Neuron (in vitro differentiated cells): ENCODE measurements at regions not wholly inside any gene's neighbourhood (a gene's known extent, or its start where the extent isn't known, plus 50 kb on each side); places are given as distances from the start of the nearest gene placed in this dataset.

Experiments
- H2AFZ ChIP-seq: one replicate; pipeline ENCODE4 v1.6.1; 2013; ENCODE audit warnings: low read depth, mild to moderate bottlenecking, inconsistent platforms, low read length, moderate library complexity
- H3K27me3 ChIP-seq: one replicate; pipeline ENCODE4 v1.6.1; 2013; ENCODE audit warnings: low read length; ENCODE audit not compliant: insufficient read depth
- H3K36me3 ChIP-seq: one replicate; pipeline ENCODE4 v1.6.1; 2013; ENCODE audit warnings: low read length; ENCODE audit not compliant: insufficient read depth
- H3K4me1 ChIP-seq: one replicate; pipeline ENCODE4 v1.6.1; 2013; ENCODE audit warnings: low read length; ENCODE audit not compliant: insufficient read depth
- H3K4me3 ChIP-seq: 2 replicates; pipeline ENCODE4 v1.5.1; 2013; ENCODE audit warnings: mild to moderate bottlenecking, low read length, moderate library complexity
- H3K9me3 ChIP-seq: one replicate; pipeline ENCODE4 v1.6.1; 2013; ENCODE audit warnings: low read length

DNA sequence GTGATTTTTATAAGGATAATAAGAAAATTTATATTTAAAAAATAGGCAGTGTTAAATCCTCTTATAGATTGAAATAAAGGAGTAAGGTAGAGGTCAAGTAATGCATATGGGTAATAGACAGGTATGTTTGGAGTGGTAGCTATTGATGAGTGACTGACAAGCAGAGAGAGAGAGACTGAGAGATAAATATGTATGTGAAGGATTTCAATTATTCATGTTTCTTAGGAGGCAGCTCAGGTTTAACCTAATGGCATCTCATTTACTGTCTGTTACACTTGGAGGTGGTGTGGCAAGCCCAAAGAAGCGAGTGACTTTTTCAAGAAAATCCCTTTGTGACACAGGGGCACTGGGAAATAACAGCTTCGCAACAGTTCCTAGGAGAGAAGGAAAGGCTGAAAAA, 120.2 kb downstream of the KIF2B start:
- Histone ChIP-seq H3K27me3 (no peaks in the 10 kb centered on the region), H2AFZ (no peak overlapping the region), H3K4me3 (no peak overlapping the region), H3K36me3 (no peaks in the 10 kb centered on the region), H3K9me3 (no peaks in the 10 kb centered on the region), H3K4me1 (no peaks in the 10 kb centered on the region)

DNA sequence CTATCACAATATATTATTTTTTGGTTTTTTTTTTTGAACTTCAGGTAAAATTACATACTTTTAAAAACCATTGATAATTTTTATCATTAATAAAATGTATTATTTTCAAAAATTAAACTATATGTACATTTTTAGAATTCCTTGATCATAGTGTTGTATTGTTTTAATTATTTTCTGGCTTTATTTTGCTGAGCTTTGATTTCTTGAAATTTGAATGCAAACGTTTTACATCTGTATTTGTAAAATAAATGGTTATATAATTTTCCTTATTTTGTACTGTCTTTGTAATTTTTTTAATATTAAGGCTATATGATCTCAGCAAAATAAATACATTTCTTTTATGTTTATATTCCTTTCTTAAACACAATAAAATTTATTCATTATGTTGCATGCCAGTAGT, 125.6 kb downstream of the KIF2B start:
- peaks cover 2% of the 10 kb centered on the region for H3K9me3 ChIP-seq
- no peaks in the 10 kb centered on the region for H3K36me3 ChIP-seq
- H3K4me1 ChIP-seq = no peaks in the 10 kb centered on the region
- H3K4me3 ChIP-seq = no peak overlapping the region
- no peaks in the 10 kb centered on the region for H3K27me3 ChIP-seq
- H2AFZ ChIP-seq = no peak overlapping the region

DNA sequence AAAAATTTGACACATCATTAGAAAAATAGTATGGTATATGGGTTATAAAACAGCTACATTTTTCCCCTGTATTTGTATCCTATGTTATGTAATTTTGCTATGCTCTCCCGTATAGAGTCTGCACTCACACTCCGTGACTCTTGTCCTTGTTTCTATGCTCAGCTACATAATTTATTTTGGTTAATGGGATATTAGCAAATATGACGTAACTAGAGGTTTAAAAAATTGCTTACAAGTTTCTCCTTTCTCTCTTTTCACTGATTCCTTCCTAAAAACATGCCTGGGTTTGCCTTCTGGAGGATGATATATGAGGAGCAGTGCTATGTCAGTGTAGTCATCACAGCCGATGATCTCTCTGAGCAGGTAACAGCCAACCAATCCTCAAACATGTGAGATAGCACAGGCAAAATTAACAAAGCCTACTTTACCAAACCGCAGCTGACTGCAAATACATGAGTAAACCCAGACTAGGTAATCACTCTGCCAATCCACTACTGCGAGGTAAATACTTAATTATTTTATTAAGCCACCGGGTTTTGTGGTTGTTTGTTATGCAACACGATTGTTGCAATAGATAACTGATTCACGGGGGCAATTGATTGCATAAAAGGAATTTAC, 126.9 kb downstream of the KIF2B start:
- H2AFZ ChIP-seq = no peak overlapping the region
- no peaks in the 10 kb centered on the region for H3K4me1 ChIP-seq
- peaks cover 2% of the 10 kb centered on the region for H3K9me3 ChIP-seq
- no peaks in the 10 kb centered on the region for H3K36me3 ChIP-seq
- H3K4me3 ChIP-seq = no peak overlapping the region
- H3K27me3 ChIP-seq = no peaks in the 10 kb centered on the region

- Histone ChIP-seq H3K9me3 (peaks cover 2% of the 10 kb centered on the region), H3K4me3 (no peak overlapping the region), H3K4me1 (no peaks in the 10 kb centered on the region), H2AFZ (no peak overlapping the region), H3K27me3 (no peaks in the 10 kb centered on the region), H3K36me3 (no peaks in the 10 kb centered on the region)
Measured at GRCh38 chr17:53950207-53950857, 127.6 kb downstream of the KIF2B start.

DNA sequence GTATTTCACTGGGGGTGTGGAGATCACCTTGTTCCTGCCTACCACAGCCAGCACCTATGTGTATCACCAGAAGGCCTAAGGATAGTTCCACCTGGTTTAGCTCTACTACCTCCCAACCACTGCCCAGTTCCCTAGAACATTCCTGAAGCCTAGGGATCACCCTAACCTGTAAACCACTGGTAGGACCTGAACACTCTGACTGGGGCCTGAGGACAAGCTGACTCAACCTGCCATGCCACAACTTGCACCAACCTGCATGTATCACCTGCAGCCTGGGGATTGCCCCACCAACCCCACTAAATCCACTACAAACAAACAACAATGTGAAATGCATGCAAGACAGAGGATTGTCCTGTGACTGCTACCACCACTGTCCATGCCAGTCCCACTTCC, 128.1 kb downstream of the KIF2B start:
- H3K27me3 ChIP-seq = no peaks in the 10 kb centered on the region
- H2AFZ ChIP-seq = no peak overlapping the region
- H3K9me3 ChIP-seq = peaks cover 2% of the 10 kb centered on the region
- no peaks in the 10 kb centered on the region for H3K4me1 ChIP-seq
- H3K36me3 ChIP-seq = no peaks in the 10 kb centered on the region
- no peak overlapping the region for H3K4me3 ChIP-seq

DNA sequence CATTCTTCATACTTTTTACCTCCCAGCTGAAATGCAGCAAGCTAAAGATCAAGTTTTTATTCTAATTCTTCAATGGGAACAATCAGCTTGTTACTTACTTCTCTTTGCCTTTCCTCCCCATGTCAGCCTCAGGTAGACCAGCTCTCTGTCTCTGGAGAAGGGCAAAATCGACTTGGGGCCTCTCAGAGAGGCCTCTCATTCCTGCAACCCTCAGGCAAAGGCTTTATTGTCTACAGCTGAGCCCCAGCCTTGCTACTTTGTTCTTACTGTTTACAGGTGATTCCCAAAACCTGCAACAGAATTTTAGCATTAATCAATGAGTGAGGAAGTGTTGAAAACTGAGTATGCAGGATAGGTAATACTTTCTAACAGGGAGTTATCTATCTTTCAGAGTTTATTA, 148.6 kb downstream of the KIF2B start:
- Histone ChIP-seq H3K27me3 (no peaks in the 10 kb centered on the region), H3K4me3 (no peak overlapping the region), H2AFZ (no peak overlapping the region), H3K36me3 (no peaks in the 10 kb centered on the region), H3K9me3 (no peaks in the 10 kb centered on the region), H3K4me1 (no peaks in the 10 kb centered on the region)

DNA sequence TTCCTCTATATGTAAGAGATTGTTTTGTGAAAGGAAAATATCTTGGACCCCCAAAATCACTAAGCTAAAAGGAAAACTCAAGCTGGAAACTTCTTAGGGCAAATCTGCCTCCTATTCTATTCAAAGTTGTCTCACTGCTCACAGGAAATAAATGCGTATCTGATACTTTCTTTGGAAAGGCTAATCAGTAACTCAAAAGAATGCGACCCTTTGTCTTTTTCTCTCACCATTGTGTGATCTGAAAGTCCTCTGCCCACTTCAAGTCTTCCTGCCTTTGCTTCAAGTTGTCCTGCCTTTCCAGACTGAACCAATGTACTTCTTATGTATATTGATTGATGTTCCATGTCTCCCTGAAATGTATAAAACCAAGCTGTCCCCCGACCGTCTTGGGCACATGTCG, 157.3 kb downstream of the KIF2B start:
- Histone ChIP-seq H3K4me1 (peaks cover 1% of the 10 kb centered on the region), H3K27me3 (no peaks in the 10 kb centered on the region), H3K36me3 (no peaks in the 10 kb centered on the region), H3K9me3 (no peaks in the 10 kb centered on the region), H2AFZ (no peak overlapping the region), H3K4me3 (no peak overlapping the region)

DNA sequence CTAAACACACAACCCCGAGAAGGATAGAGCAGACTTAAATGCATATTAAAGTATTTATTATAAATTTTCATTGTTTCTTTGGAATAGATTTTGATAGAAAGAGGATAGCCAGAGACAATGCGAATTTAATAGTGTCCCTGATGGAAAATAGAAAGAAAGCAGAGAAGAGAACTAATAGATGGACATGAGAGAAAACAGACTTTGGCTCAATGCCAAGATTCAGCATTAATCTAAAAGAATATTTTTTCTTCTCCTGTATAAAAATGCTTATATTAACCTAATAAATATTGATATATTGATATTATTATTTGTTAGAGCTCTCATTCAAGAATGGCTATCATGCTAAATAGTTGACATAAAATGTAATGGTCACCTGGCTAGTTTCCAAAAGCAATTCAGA, 173.4 kb downstream of the KIF2B start:
- no peak overlapping the region for H2AFZ ChIP-seq
- H3K36me3 ChIP-seq = no peaks in the 10 kb centered on the region
- no peak overlapping the region for H3K4me3 ChIP-seq
- H3K27me3 ChIP-seq = no peaks in the 10 kb centered on the region
- no peaks in the 10 kb centered on the region for H3K4me1 ChIP-seq
- no peaks in the 10 kb centered on the region for H3K9me3 ChIP-seq

DNA sequence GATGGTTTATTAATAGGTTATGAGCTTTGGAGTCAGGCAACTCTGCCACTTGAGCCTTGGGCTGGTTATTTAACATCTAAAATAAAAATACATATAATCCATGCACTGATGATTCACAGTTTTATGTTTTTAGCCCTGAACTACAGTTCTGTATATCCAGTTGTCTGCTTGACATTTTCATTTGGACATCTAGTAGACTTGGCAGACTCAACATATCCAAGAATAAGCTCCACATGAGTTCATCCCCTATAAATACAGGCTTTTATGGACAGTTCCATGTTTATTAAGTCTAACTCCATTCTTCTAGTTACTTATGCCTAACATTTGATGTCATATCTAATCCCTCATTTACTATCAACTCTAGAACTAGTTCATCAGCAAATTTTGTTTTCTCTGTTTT, 174.2 kb downstream of the KIF2B start:
- no peak overlapping the region for H3K4me3 ChIP-seq
- no peaks in the 10 kb centered on the region for H3K9me3 ChIP-seq
- no peak overlapping the region for H2AFZ ChIP-seq
- H3K4me1 ChIP-seq = no peaks in the 10 kb centered on the region
- H3K27me3 ChIP-seq = no peaks in the 10 kb centered on the region
- no peaks in the 10 kb centered on the region for H3K36me3 ChIP-seq

- H3K36me3 ChIP-seq = no peaks in the 10 kb centered on the region
- H3K9me3 ChIP-seq = no peaks in the 10 kb centered on the region
- H3K4me3 ChIP-seq = no peak overlapping the region
- H3K27me3 ChIP-seq = no peaks in the 10 kb centered on the region
- no peaks in the 10 kb centered on the region for H3K4me1 ChIP-seq
- no peak overlapping the region for H2AFZ ChIP-seq
Measured at GRCh38 chr17:54007855-54008254, 185.1 kb downstream of the KIF2B start.

DNA sequence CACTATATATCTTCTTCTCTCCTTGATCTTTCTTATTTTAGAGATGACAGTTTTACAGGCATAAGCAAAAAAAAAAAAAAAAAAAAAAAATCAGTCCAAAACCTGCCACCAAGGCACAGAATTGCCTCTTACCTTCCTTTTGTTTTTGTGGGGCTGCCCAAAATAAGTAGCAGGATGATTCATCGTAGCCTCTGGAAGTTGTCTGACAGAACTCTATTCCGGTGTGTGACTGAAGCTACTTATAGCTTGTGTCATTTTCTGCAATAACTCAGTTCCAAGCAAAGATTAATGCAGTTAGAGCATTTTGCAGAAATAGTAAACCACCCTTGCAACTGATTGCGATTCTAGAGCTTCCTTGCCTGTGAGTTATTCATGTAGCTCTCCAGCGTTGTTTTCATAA, 186.8 kb downstream of the KIF2B start:
- no peaks in the 10 kb centered on the region for H3K36me3 ChIP-seq
- no peak overlapping the region for H2AFZ ChIP-seq
- no peak overlapping the region for H3K4me3 ChIP-seq
- H3K9me3 ChIP-seq = no peaks in the 10 kb centered on the region
- H3K4me1 ChIP-seq = no peaks in the 10 kb centered on the region
- no peaks in the 10 kb centered on the region for H3K27me3 ChIP-seq

- Histone ChIP-seq H3K36me3 (no peaks in the 10 kb centered on the region), H3K9me3 (no peaks in the 10 kb centered on the region), H3K27me3 (no peaks in the 10 kb centered on the region), H3K4me1 (no peaks in the 10 kb centered on the region), H2AFZ (no peak overlapping the region), H3K4me3 (no peak overlapping the region)
Measured at GRCh38 chr17:54013072-54013471, 190.3 kb downstream of the KIF2B start.

GRCh38 chr17:54015734-54016133, 193.0 kb downstream of the KIF2B start:
- H3K9me3 ChIP-seq = no peaks in the 10 kb centered on the region
- H3K4me1 ChIP-seq = no peaks in the 10 kb centered on the region
- no peaks in the 10 kb centered on the region for H3K27me3 ChIP-seq
- no peak overlapping the region for H2AFZ ChIP-seq
- no peak overlapping the region for H3K4me3 ChIP-seq
- H3K36me3 ChIP-seq = no peaks in the 10 kb centered on the region

DNA sequence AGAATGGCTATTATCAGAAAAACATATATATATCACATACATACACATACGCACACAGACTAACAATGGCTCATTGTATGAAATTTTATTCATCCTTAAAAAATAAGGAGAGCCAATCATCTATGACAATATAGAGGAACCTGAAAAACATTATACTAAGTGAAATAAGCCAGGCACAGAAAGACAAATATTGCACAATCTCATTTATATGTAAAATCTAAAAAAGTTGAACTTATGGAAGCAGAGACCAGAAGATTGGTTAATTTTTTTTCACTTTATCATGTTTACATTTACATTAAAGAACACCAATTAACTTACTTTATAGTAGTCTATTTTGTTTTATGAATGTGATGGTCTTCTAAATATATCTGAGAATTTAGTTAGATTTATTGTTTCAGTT, 198.7 kb downstream of the KIF2B start:
- no peaks in the 10 kb centered on the region for H3K27me3 ChIP-seq
- no peaks in the 10 kb centered on the region for H3K9me3 ChIP-seq
- no peaks in the 10 kb centered on the region for H3K4me1 ChIP-seq
- no peak overlapping the region for H3K4me3 ChIP-seq
- H3K36me3 ChIP-seq = no peaks in the 10 kb centered on the region
- H2AFZ ChIP-seq = no peak overlapping the region
